Neural progenitor cell (in vitro differentiated cells): ENCODE measurements at regions not wholly inside any gene's neighbourhood (a gene's known extent, or its start where the extent isn't known, plus 50 kb on each side); places are given as distances from the start of the nearest gene placed in this dataset.

Experiments
- DNase-seq: peaks from one replicate; pipeline ENCODE4 v3.0.0-alpha.2; 2016; ENCODE audit warnings: low spot score
- H2AFZ ChIP-seq: fragments of 200-600 bp; sonication (generic); replicated peaks from 2 replicates; pipeline ENCODE4 v1.6.1; 2016; ENCODE audit warnings: antibody characterized with exemption
- H3F3A ChIP-seq: fragments of 200-600 bp; sonication (generic); 2 replicates; pipeline ENCODE4 v1.6.1; 2016; ENCODE audit warnings: antibody characterized with exemption, low read depth
- H3K27ac ChIP-seq: fragments of 200-600 bp; sonication (generic); 2 replicates; pipeline ENCODE4 v1.5.1; 2016; ENCODE audit warnings: mild to moderate bottlenecking
- H3K27me3 ChIP-seq: fragments of 200-600 bp; sonication (generic); 2 replicates; pipeline ENCODE4 v1.6.1; 2016; ENCODE audit warnings: mild to moderate bottlenecking, moderate library complexity
- H3K36me3 ChIP-seq: fragments of 200-600 bp; sonication (generic); 2 replicates; pipeline ENCODE4 v1.5.1; 2016
- H3K4me1 ChIP-seq: fragments of 200-600 bp; sonication (generic); 2 replicates; pipeline ENCODE4 v1.6.1; 2016; ENCODE audit warnings: mixed run types
- H3K4me2 ChIP-seq: fragments of 200-600 bp; sonication (generic); 2 replicates; pipeline ENCODE4 v1.6.1; 2016
- H3K4me3 ChIP-seq: fragments of 200-600 bp; sonication (generic); 2 replicates; pipeline ENCODE4 v1.5.1; 2016
- H3K79me2 ChIP-seq: fragments of 200-600 bp; sonication (generic); 2 replicates; pipeline ENCODE4 v1.6.1; 2016; ENCODE audit warnings: low read depth
- H3K9ac ChIP-seq: fragments of 200-600 bp; sonication (generic); 2 replicates; pipeline ENCODE4 v1.6.1; 2016
- H3K9me3 ChIP-seq: fragments of 200-600 bp; sonication (generic); 2 replicates; pipeline ENCODE4 v1.5.1; 2016; ENCODE audit warnings: low read depth
- H4K20me1 ChIP-seq: fragments of 200-600 bp; sonication (generic); 2 replicates; pipeline ENCODE4 v1.6.1; 2016; ENCODE audit warnings: low read depth
- H3K27ac Mint-ChIP-seq: 3 replicates; pipeline ENCODE4 v1.8.0; 2021; ENCODE audit warnings: mixed read lengths
- H3K27me3 Mint-ChIP-seq: 2 replicates; pipeline ENCODE4 v1.8.0; 2022; ENCODE audit warnings: low read depth, mild to moderate bottlenecking, inconsistent platforms, moderate library complexity, mixed read lengths; ENCODE audit not compliant: insufficient read depth
- H3K36me3 Mint-ChIP-seq: 3 replicates; pipeline ENCODE4 v1.8.0; 2021; ENCODE audit warnings: mixed read lengths
- H3K4me1 Mint-ChIP-seq: 3 replicates; pipeline ENCODE4 v1.8.0; 2021; ENCODE audit warnings: mixed read lengths
- H3K4me3 Mint-ChIP-seq: 3 replicates; pipeline ENCODE4 v1.8.0; 2021; ENCODE audit warnings: mild to moderate bottlenecking, moderate library complexity, mixed read lengths
- H3K9me3 Mint-ChIP-seq: 3 replicates; pipeline ENCODE4 v1.8.0; 2020; ENCODE audit warnings: mixed read lengths
- EZH2 ChIP-seq: fragments of 200-600 bp; sonication (generic); IDR thresholded peaks from 2 replicates; pipeline ENCODE4 v1.6.1; 2017; ENCODE audit warnings: antibody characterized with exemption, mild to moderate bottlenecking, moderate library complexity
- EZH2phosphoT487 ChIP-seq: fragments of 200-600 bp; sonication (generic); IDR thresholded peaks from 2 replicates; pipeline ENCODE4 v1.6.1; 2017; ENCODE audit warnings: antibody characterized with exemption
- TF ChIP-seq, protein P1 (sequence below): fragments of 200-600 bp; sonication (generic); IDR thresholded peaks from 2 replicates; pipeline ENCODE4 v1.5.1; 2017; ENCODE audit warnings: antibody characterized with exemption, mild to moderate bottlenecking

DNA sequence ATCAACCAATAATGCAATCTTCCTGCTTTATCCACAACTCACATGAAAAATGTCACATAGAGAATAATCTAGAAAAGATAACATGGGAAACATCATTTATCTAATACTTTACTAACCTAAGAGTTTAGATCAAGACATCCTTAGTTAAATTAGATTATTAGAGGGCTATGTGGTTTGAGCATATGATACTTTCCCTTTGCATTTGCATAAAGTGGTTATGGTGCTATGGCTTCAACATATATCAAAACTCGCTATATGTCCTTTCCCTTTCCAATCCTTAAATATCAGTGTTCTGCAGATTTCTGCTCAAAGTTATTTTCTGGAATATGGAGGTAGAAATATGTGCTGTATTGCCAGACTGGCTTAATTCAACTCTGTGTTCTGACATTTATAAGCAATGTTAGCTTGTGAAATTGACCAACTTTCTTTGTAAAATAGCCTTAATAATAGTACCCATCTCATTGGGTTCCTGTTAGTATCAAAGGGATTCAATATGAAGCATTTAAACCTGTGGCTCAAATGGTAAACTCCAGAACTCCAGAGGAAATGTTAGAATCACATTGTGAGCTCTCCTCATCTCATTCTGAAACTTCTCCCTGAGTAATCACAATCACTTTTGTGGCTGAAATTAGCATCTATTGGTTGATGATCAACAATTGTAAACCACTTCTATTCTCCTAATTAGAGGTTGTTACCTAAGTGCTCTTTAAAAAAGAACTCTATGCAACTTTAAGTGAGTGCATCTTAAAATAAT, 1089.9 kb upstream of the SLC39A10 start:
- Histone ChIP-seq H4K20me1 (no peaks in the 10 kb centered on the region), H3K27me3 (no peaks in the 10 kb centered on the region), H2AFZ (no peak overlapping the region), H3K9ac (no peak overlapping the region), H3K4me3 (no peak overlapping the region), H3K27ac (no peak overlapping the region), H3K79me2 (no peaks in the 10 kb centered on the region), H3K4me2 (no peak overlapping the region), H3F3A (no peaks in the 10 kb centered on the region), H3K4me1 (peaks cover 4% of the 10 kb centered on the region), H3K36me3 (no peaks in the 10 kb centered on the region), H3K9me3 (no peaks in the 10 kb centered on the region)
- no peak for DNase-seq
- no peaks in the 10 kb centered on the region for H3K27me3 Mint-ChIP-seq
- H3K4me3 Mint-ChIP-seq, result no peak overlapping the region
- H3K36me3 Mint-ChIP-seq, result no peaks in the 10 kb centered on the region
- H3K27ac Mint-ChIP-seq, result no peak overlapping the region
- TF ChIP-seq EZH2phosphoT487 (no peak), EZH2 (no peak)
- TF ChIP-seq, protein P1, sequence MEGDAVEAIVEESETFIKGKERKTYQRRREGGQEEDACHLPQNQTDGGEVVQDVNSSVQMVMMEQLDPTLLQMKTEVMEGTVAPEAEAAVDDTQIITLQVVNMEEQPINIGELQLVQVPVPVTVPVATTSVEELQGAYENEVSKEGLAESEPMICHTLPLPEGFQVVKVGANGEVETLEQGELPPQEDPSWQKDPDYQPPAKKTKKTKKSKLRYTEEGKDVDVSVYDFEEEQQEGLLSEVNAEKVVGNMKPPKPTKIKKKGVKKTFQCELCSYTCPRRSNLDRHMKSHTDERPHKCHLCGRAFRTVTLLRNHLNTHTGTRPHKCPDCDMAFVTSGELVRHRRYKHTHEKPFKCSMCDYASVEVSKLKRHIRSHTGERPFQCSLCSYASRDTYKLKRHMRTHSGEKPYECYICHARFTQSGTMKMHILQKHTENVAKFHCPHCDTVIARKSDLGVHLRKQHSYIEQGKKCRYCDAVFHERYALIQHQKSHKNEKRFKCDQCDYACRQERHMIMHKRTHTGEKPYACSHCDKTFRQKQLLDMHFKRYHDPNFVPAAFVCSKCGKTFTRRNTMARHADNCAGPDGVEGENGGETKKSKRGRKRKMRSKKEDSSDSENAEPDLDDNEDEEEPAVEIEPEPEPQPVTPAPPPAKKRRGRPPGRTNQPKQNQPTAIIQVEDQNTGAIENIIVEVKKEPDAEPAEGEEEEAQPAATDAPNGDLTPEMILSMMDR, result no peak
- H3K4me1 Mint-ChIP-seq, result peaks cover 11% of the 10 kb centered on the region
- H3K9me3 Mint-ChIP-seq, result no peaks in the 10 kb centered on the region

DNA sequence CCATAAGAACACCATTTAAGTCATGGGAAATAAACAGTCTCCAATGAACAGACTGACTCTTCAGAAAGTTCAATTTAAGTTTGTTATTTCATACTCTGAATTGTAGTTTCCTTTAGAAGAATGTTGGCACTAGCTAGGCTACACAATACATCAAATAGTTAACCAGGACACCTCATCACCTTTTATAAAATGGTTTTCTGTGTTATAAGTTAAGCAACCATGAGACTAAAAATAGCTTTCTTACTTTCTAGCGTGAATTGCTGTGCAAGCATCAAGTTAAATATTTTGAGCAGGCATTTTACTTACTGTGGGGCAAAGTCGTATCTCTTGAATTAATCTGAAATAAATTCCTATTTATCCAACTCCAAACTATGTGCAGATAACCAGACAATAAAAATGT, 1092.6 kb upstream of the SLC39A10 start:
- H3K4me1 Mint-ChIP-seq, result peaks cover 11% of the 10 kb centered on the region
- H3K9me3 Mint-ChIP-seq, result no peaks in the 10 kb centered on the region
- H3K27me3 Mint-ChIP-seq, result no peaks in the 10 kb centered on the region
- Histone ChIP-seq H3K9ac (no peak overlapping the region), H3K27ac (no peak overlapping the region), H3K79me2 (no peaks in the 10 kb centered on the region), H2AFZ (no peak overlapping the region), H3K4me1 (peaks cover 4% of the 10 kb centered on the region), H3K27me3 (no peaks in the 10 kb centered on the region), H3K36me3 (no peaks in the 10 kb centered on the region), H4K20me1 (no peaks in the 10 kb centered on the region), H3K9me3 (no peaks in the 10 kb centered on the region), H3F3A (no peaks in the 10 kb centered on the region), H3K4me2 (no peak overlapping the region), H3K4me3 (no peak overlapping the region)
- H3K27ac Mint-ChIP-seq, result no peak overlapping the region
- no peak overlapping the region for H3K4me3 Mint-ChIP-seq
- DNase-seq, result no peak
- TF ChIP-seq EZH2phosphoT487, result no peak
- TF ChIP-seq, protein P1, result no peak
- TF ChIP-seq EZH2, result no peak
- H3K36me3 Mint-ChIP-seq, result no peaks in the 10 kb centered on the region

DNA sequence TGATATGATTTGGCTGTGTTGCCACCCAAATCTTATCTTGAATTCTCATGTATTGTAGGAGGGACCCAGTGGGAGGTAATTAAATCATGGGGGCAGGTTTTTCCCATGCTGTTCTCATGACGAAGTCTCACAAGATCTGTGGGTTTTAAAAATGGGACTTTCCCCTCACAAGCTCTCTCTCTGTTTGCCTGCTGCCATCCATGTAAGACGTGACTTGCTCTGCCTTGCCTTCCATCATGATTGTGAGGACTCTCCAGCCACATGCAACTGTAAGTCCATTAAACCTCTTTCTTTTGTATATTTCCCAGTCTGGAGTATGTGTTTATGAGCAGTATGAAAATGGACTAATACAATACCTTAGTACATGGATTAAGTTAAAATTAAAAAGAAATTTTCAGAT, 1094.7 kb upstream of the SLC39A10 start:
- H2AFZ ChIP-seq, result no peak overlapping the region
- H3K27me3 ChIP-seq, result no peaks in the 10 kb centered on the region
- Mint-ChIP-seq H3K4me3 (no peak overlapping the region), H3K4me1 (peaks cover under 1% of the 10 kb centered on the region), H3K9me3 (no peaks in the 10 kb centered on the region), H3K36me3 (no peaks in the 10 kb centered on the region), H3K27ac (no peak overlapping the region), H3K27me3 (no peaks in the 10 kb centered on the region)
- H3K36me3 ChIP-seq, result no peaks in the 10 kb centered on the region
- H3K9ac ChIP-seq, result no peak overlapping the region
- TF ChIP-seq EZH2, result no peak
- H3K4me1 ChIP-seq, result peaks cover 3% of the 10 kb centered on the region
- no peaks in the 10 kb centered on the region for H3K79me2 ChIP-seq
- H3K4me3 ChIP-seq, result no peak overlapping the region
- H3K4me2 ChIP-seq, result no peak overlapping the region
- no peaks in the 10 kb centered on the region for H4K20me1 ChIP-seq
- no peaks in the 10 kb centered on the region for H3K9me3 ChIP-seq
- H3F3A ChIP-seq, result no peaks in the 10 kb centered on the region
- no peak overlapping the region for H3K27ac ChIP-seq
- no peak for DNase-seq

DNA sequence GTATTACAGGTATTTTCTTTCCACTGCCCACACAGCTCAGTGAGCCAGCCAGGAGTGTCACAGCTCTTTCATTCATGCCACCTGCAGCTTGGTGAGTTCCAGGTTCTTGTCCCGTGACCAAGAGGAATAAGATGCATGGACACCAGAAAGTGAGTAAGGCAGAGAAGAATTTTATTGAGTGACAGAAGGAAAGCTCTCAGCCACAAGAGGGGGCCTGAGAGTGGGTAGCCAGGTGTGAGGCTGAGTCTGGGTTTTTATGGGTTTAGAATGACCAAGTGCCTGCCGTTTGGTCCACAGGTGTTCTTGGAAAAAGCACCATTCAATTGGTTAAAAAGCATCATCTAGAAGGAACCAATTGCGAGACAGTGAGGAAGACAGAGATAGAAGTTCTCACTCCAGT, 1097.1 kb upstream of the SLC39A10 start:
- no peak overlapping the region for H3K4me2 ChIP-seq
- no peaks in the 10 kb centered on the region for H3K79me2 ChIP-seq
- no peak for TF ChIP-seq EZH2phosphoT487
- TF ChIP-seq EZH2, result no peak
- TF ChIP-seq, protein P1, result peak; percentile 47
- Mint-ChIP-seq H3K36me3 (no peaks in the 10 kb centered on the region), H3K4me3 (no peak overlapping the region), H3K27ac (no peak overlapping the region), H3K9me3 (no peaks in the 10 kb centered on the region), H3K27me3 (no peaks in the 10 kb centered on the region), H3K4me1 (peaks cover 3% of the 10 kb centered on the region)
- H3K27me3 ChIP-seq, result no peaks in the 10 kb centered on the region
- no peak overlapping the region for H3K9ac ChIP-seq
- DNase-seq, result peak; percentile 5
- H3K9me3 ChIP-seq, result no peaks in the 10 kb centered on the region
- H3K27ac ChIP-seq, result no peak overlapping the region
- H3F3A ChIP-seq, result no peaks in the 10 kb centered on the region
- H3K36me3 ChIP-seq, result no peaks in the 10 kb centered on the region
- H3K4me3 ChIP-seq, result no peak overlapping the region
- no peaks in the 10 kb centered on the region for H4K20me1 ChIP-seq
- H3K4me1 ChIP-seq, result no peaks in the 10 kb centered on the region
- H2AFZ ChIP-seq, result no peak overlapping the region
